Ovary (tissue), 3 donors: ENCODE measurements at regions not wholly inside any gene's neighbourhood (a gene's known extent, or its start where the extent isn't known, plus 50 kb on each side); places are given as distances from the start of the nearest gene placed in this dataset.

Experiments used
- CTCF ChIP-seq, 3 donors: fragments of 450-650 bp in 2 of 3; fragments of 200-600 bp in 1 of 3; IDR thresholded peaks; one replicate each; pipeline versions ENCODE4 v1.5.1 to v1.8.0; 2016 to 2022; ENCODE audit warnings: antibody characterized with exemption in 3 of 3, mild to moderate bottlenecking in 1 of 3
- EP300 ChIP-seq: sonication (generic); formaldehyde crosslinking; IDR thresholded peaks from one replicate; pipeline ENCODE4 v1.6.1; 2017; ENCODE audit warnings: antibody characterized with exemption
- POLR2A ChIP-seq: fragments of 450-650 bp; IDR thresholded peaks from one replicate; pipeline ENCODE4 v1.6.1; 2017; ENCODE audit warnings: antibody characterized with exemption, mild to moderate bottlenecking, moderate library complexity
- donor health status: DM: no; HTN: no; CAD: no.

DNA sequence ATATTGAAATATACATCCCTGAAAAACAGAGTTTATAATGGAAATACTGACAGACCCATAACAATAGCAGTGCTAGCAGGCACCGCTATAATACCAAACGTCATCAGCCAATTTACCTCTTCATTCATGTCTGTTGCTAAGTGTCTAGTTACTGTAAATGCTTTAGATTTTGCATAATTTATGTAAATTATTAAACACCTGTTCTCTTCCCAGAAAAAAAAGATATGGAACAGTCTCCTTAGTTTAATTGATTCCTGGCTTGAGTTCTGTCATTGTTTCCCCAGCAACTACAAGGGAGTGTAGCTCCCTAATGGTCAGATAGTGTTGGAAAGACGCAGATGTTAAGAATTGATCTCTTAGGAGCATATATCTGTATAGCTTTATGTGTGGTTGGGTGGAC is 817.9 kb upstream of the ADGRL2 start:
- TF ChIP-seq POLR2A = no peak
- TF ChIP-seq CTCF (IDR thresholded peaks at IDR 0.05) = no peak
- TF ChIP-seq EP300 = no peak
